DMS 273 (cell line): ENCODE measurements at regions not wholly inside any gene's neighbourhood (a gene's known extent, or its start where the extent isn't known, plus 50 kb on each side); places are given as distances from the start of the nearest gene placed in this dataset.
"Not testable (repeated sequence)": the region's sequence is repeated elsewhere in the genome, so short reads cannot be mapped to it uniquely, and the experiment has no call there.

Experiments
- DNase-seq: peaks from one replicate; lab custom pipeline; 2025; ENCODE audit not compliant: unreplicated experiment; lab: John Stamatoyannopoulos, UW

DNA sequence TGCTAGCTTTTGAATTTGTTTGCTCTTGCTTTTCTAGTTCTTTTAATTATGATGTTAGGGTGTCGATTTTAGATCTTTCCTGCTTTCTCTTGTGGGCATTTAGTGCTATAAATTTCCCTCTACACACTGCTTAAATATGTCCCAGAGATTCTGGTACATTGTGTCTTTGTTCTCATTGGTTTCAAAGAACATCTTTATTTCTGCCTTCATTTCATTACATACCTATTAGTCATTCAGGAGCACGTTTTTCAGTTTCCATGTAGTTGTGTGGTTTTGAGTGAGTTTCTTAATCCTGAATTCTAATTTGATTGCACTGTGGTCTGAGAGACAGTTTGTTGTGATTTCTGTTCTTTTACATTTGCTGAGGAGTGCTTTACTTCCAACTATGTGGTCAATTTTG, 51.2 kb upstream of the MB21D2 start:
- not testable (repeated sequence) for DNase-seq

DNA sequence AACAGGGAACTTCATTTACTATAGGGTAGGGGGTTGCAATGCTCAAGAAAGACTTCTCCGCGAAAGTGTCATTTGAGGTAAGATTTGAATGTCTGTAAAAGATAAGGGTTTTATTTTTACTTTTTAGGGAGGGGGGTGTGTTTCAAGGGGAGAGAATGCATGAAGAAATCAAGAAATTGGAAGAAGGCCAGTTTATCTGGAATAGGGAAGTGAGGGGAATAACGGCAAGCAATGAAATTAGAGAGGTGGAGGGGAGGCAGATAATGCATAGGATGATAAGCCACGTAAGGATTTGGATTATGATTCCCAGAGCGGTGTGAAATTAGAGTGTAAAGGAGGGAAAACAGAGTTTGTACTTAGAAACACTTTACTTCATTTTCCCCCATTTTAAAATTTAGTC, 63.0 kb upstream of the MB21D2 start:
- no peak for DNase-seq

DNA sequence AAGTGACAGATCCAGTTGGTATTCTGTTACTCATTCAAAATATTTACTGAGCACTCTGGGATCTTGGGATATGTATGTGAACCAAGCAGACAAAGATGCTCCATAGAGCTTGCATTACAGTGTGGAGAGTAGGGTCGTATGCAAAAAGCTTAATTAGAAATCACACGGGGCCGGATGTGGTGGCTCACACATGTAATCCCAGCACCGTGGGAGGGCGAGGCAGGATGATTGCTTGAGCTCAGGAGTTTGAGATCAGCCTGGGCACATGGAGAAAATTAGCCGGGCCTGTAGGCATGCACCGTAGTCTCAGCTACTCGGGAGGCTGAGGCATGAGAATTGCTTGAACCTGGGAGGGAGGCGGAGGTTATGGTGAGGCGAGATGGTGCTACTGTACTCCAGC, 68.7 kb upstream of the MB21D2 start:
- no peak for DNase-seq

- DNase-seq, result no peak
Observed at GRCh38 chr3:192991356-192991755, 73.7 kb upstream of the MB21D2 start.

- DNase-seq, result no peak
Observed at GRCh38 chr3:192992361-192992760, 74.7 kb upstream of the MB21D2 start.

DNA sequence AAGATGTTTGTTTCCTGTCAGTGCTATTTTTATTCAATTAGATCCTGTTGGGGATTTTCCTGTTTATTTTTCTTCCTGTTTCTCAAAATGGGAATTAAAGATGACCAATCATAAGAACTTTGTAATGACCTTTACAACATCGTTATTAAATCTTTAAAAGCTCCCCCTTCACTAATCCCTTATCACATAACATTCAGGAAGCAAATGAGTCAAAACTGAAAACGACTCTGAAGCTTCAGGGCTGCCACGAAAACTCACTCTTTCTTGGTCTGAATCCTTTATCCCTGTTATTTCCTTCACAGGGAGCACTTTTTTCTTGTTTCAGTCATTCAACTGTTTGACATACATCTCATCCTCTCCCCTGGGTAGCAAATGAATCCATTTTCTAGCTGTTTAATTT, 75.8 kb upstream of the MB21D2 start:
- DNase-seq, result no peak

DNA sequence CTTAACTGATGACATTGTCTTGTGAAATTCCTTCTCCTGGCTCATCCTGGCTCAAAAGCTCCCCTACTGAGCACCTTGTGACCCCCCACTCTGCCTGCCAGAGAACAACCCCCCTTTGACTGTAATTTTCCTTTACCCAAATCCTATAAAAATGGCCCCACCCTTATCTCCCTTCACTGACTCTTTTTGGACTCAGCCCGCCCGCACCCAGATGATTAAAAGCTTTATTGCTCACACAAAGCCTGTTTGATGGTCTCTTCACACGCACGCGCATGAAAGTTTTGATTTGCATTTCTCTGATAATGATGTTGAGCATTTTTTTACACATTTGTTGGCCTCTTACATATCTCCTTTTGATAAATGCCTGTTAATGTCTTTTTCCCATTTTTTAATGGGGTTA, 83.5 kb upstream of the MB21D2 start:
- not testable (repeated sequence) for DNase-seq

DNA sequence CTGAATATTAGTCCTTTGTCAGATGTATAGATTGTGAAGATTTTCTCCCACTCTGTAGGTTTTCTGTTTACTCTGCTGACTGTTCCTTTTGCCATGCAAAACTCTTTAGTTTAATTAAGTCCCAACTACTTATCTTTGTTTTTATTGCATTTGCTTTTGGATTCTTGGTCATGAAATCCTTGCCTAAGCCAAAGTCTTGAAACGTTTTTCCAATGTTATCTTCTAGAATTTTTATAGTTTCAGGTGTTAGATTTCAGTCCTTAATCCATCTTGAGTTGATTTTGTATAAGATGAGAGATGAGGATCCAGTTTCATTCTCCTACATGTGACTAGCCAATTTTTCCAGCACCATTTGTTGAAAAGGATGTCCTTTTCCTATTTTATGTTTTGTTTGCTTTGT, 86.0 kb upstream of the MB21D2 start:
- not testable (repeated sequence) for DNase-seq

- no peak for DNase-seq
Observed at GRCh38 chr3:193008654-193009053, 91.0 kb upstream of the MB21D2 start.

GRCh38 chr3:193010191-193010590, 92.5 kb upstream of the MB21D2 start:
- peak; percentile 29 for DNase-seq

DNA sequence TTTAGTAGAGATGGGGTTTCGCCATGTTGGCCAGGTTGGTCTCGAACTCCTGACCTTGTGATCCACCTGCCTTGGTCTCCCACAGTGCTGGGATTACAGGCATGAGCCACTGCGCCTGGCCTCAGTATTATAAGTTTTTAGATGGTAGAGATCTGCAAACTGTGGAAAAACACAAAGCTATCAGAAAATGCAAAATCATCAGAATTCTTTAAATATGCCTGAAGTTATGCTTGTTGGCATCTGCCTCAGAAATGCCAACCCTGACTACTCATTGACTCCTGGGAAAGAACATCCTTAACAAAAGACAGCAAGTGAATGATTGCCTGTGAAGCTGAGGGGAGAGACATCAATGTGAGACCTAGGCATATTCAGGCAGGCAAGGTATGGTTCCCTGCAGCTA, 94.3 kb upstream of the MB21D2 start:
- DNase-seq, result no peak

DNA sequence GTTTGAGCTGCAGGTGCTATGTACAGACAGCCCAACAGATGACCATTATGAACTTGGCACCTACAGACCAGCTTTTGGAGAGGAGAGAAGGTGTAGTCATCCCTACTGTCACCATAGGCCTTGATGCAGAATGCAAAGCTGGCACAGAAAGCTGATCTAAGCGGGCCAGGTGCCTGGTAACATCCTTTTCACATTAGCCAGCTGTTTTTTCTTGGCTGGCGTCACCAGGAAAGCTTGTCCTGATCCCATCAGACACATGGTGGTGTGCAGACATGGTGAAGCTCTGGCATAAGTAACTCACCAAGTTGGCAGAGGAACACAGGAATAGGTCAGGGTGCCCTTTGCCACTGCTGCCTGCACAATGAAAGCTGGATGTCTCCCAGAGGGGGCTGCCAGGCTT, 97.2 kb upstream of the MB21D2 start:
- DNase-seq, result peak; percentile 52

DNA sequence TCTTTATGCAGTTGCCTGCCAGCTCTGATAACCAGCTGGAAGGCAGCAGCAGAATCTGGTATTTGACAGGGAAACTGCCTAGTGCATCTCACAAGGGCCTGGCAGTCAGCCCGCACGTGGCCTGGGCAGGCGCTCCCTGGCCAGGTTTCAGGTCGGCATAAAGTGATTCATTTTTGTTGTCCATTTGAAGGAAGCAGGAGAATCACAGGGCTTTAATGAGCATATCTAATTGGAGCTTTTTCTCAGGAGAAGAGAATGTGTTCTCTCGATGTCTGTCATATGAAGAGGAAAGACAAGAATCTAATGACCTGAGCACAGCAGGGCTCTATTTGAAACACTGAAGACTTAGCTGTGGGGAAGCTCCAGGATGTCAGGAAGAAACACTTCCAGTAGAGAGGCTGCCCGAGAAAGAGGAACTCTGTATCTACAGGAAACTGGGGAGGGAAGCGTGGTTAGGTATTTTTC, 98.8 kb upstream of the MB21D2 start:
- peak; percentile 55 for DNase-seq

- no peak for DNase-seq
Observed at GRCh38 chr3:193021506-193022010, 103.9 kb upstream of the MB21D2 start.

- DNase-seq, result no peak
Observed at GRCh38 chr3:193023218-193023617, 105.6 kb upstream of the MB21D2 start.

- no peak for DNase-seq
Observed at GRCh38 chr3:193028258-193028657, 110.6 kb upstream of the MB21D2 start.

DNA sequence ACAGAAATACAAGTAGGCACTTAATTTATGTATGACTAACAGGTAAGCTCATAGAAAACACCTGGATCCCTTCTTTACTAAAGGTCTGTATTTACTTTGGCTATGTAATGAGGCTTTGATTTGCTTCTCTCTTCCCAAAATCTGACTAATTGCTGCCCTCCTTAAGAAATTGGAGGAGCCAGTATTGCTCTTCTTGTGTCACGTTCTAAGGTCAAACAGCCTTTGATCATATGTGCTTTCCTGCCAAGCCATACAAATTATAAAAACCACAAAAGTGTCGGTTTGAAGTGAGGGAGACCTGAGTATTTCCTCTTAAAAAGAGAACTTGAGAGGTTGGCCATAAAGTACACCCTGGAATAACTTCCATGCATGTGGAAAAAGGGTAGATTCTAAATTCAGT, 112.1 kb upstream of the MB21D2 start:
- no peak for DNase-seq

- DNase-seq, result peak; percentile 28
Observed at GRCh38 chr3:193030276-193030675, 112.6 kb upstream of the MB21D2 start.

DNA sequence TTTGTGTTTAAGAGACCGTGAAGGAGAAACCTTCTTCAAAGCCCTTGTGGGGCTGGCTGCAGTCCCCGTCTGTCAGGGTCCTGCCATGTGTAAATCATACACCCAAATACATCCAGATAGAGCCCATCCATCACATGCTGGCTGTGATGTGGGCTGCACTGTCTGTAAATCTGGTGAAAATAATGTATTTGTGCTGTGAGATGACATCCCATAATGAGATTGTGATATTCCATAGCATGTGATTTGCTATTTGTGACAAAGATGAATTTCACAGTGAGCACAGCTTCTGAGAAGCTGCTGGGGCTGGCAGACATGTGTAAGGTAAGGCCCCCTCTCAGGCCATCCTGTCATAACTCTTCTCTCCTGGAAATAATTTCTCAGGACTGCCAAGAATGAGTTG, 114.3 kb upstream of the MB21D2 start:
- DNase-seq, result no peak

- no peak for DNase-seq
Observed at GRCh38 chr3:193033226-193033780, 115.6 kb upstream of the MB21D2 start.

DNA sequence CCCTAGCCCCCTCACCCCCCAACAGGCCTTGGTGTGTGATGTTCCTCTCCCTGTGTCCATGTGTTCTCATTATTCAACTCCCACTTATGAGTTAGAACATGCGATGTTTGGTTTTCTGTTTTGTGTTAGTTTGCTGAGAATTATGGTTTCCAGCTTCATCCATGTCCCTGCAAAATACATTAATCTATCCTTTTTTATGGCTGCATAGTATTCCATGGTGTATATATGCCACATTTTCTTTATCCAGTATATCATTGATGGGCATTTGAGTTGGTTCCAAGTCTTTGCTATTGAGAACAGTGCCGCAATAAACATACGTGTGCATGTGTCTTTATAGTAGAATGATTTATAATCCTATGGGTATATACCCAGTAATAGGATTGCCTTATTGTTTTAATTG, 120.2 kb upstream of the MB21D2 start:
- not testable (repeated sequence) for DNase-seq

- DNase-seq, result no peak
Observed at GRCh38 chr3:193039058-193039457, 121.4 kb upstream of the MB21D2 start.
